DOHH2 (cell line): ENCODE measurements at regions not wholly inside any gene's neighbourhood (a gene's known extent, or its start where the extent isn't known, plus 50 kb on each side); places are given as distances from the start of the nearest gene placed in this dataset.
"Not testable (repeated sequence)": the region's sequence is repeated elsewhere in the genome, so short reads cannot be mapped to it uniquely, and the experiment has no call there.

Experiments
- H3F3A ChIP-seq: fragments of 200-600 bp; sonication (generic), shearing (Covaris generic); 2 replicates; pipeline ENCODE4 v1.6.0; 2016; ENCODE audit warnings: antibody characterized with exemption, mild to moderate bottlenecking; ENCODE audit not compliant: control insufficient read depth, insufficient read depth
- H3K27ac ChIP-seq: fragments of 200-600 bp; sonication (generic); 2 replicates; pipeline ENCODE4 v1.5.1; 2014; ENCODE audit warnings: low read depth, mild to moderate bottlenecking, low read length, moderate library complexity
- H3K27me3 ChIP-seq: fragments of 200-600 bp; sonication (generic); 2 replicates; pipeline ENCODE4 v1.6.1; 2014; ENCODE audit warnings: mild to moderate bottlenecking, low read length, mixed read lengths; ENCODE audit not compliant: control insufficient read depth
- H3K36me3 ChIP-seq: fragments of 200-600 bp; sonication (generic); 2 replicates; pipeline ENCODE4 v1.6.1; 2014; ENCODE audit warnings: mild to moderate bottlenecking, low read length, moderate library complexity, mixed read lengths; ENCODE audit not compliant: control insufficient read depth
- H3K4me1 ChIP-seq: fragments of 200-600 bp; sonication (generic); 2 replicates; pipeline ENCODE4 v1.6.1; 2014; ENCODE audit warnings: mild to moderate bottlenecking, low read length, mixed read lengths; ENCODE audit not compliant: control insufficient read depth
- H3K4me2 ChIP-seq: fragments of 200-600 bp; sonication (generic); 2 replicates; pipeline ENCODE4 v1.6.0; 2014; ENCODE audit warnings: mild to moderate bottlenecking, low read length, moderate library complexity
- H3K4me3 ChIP-seq: fragments of 200-600 bp; sonication (generic); 2 replicates; pipeline ENCODE4 v1.5.1; 2014; ENCODE audit warnings: mild to moderate bottlenecking, low read length, mixed read lengths
- H3K79me2 ChIP-seq: fragments of 200-600 bp; sonication (generic); 2 replicates; pipeline ENCODE4 v1.6.1; 2014; ENCODE audit warnings: mild to moderate bottlenecking, low read length, mixed read lengths; ENCODE audit not compliant: control insufficient read depth
- H3K9me2 ChIP-seq: fragments of 200-600 bp; sonication (generic); replicated peaks from 2 replicates; pipeline ENCODE4 v1.6.1; 2014; ENCODE audit warnings: mild to moderate bottlenecking, low read length, mixed read lengths; ENCODE audit not compliant: control insufficient read depth
- H3K9me3 ChIP-seq: fragments of 200-600 bp; sonication (generic); 2 replicates; pipeline ENCODE4 v1.6.1; 2014; ENCODE audit warnings: antibody characterized with exemption, low read length, mixed read lengths; ENCODE audit not compliant: control insufficient read depth, insufficient read depth
- H4K20me1 ChIP-seq: fragments of 200-600 bp; sonication (generic); 2 replicates; pipeline ENCODE4 v1.6.0; 2014; ENCODE audit warnings: low read depth, mild to moderate bottlenecking, antibody characterized with exemption, low read length, moderate library complexity; ENCODE audit not compliant: control insufficient read depth, insufficient read depth
- CTCF ChIP-seq: fragments of 200-600 bp; sonication (generic); IDR thresholded peaks from one replicate; pipeline ENCODE4 v1.5.1; 2014; ENCODE audit warnings: antibody characterized with exemption, mild to moderate bottlenecking, low read depth, low read length; ENCODE audit not compliant: poor library complexity, severe bottlenecking
- EZH2phosphoT487 ChIP-seq: fragments of 200-600 bp; sonication (generic); IDR thresholded peaks from 2 replicates; pipeline ENCODE4 v1.6.1; 2017; ENCODE audit warnings: borderline replicate concordance, mild to moderate bottlenecking, antibody characterized with exemption, low read length, moderate library complexity, mixed read lengths

- Histone ChIP-seq H3K27me3 (no peaks in the 10 kb centered on the region), H3K36me3 (no peaks in the 10 kb centered on the region), H3K4me2 (no peak overlapping the region), H3F3A (no peaks in the 10 kb centered on the region), H3K79me2 (no peaks in the 10 kb centered on the region), H3K9me2 (no peaks in the 10 kb centered on the region), H4K20me1 (no peaks in the 10 kb centered on the region), H3K9me3 (no peaks in the 10 kb centered on the region), H3K27ac (no peak overlapping the region), H3K4me1 (no peaks in the 10 kb centered on the region), H3K4me3 (no peak overlapping the region)
- no peak for TF ChIP-seq CTCF
- TF ChIP-seq EZH2phosphoT487, result no peak
Measured at GRCh38 chrX:130545796-130546195, 144.0 kb downstream of the RBMX2 start.

GRCh38 chrX:130549382-130549781 lies 147.6 kb downstream of the RBMX2 start:
- H3F3A ChIP-seq, H3K9me2 ChIP-seq, H3K4me3 ChIP-seq, H3K36me3 ChIP-seq, H4K20me1 ChIP-seq, H3K79me2 ChIP-seq, H3K27ac ChIP-seq, H3K4me1 ChIP-seq, H3K27me3 ChIP-seq, H3K4me2 ChIP-seq, H3K9me3 ChIP-seq: not testable (repeated sequence)

- no peaks in the 10 kb centered on the region for H3K9me3 ChIP-seq
- no peaks in the 10 kb centered on the region for H3K27me3 ChIP-seq
- H3K36me3 ChIP-seq, result no peaks in the 10 kb centered on the region
- no peaks in the 10 kb centered on the region for H4K20me1 ChIP-seq
- no peak overlapping the region for H3K27ac ChIP-seq
- H3F3A ChIP-seq, result no peaks in the 10 kb centered on the region
- TF ChIP-seq EZH2phosphoT487 (no peak), CTCF (no peak)
- no peak overlapping the region for H3K4me3 ChIP-seq
- H3K4me2 ChIP-seq, result no peak overlapping the region
- H3K9me2 ChIP-seq, result no peaks in the 10 kb centered on the region
- no peaks in the 10 kb centered on the region for H3K4me1 ChIP-seq
- no peaks in the 10 kb centered on the region for H3K79me2 ChIP-seq
Measured at GRCh38 chrX:130550351-130550750, 148.6 kb downstream of the RBMX2 start.

GRCh38 chrX:130552444-130553073 lies 150.8 kb downstream of the RBMX2 start:
- Histone ChIP-seq H3K4me3 (no peak overlapping the region), H3K9me2 (no peaks in the 10 kb centered on the region), H3K36me3 (no peaks in the 10 kb centered on the region), H3K79me2 (no peaks in the 10 kb centered on the region), H3K9me3 (no peaks in the 10 kb centered on the region), H3K4me2 (no peak overlapping the region), H3F3A (no peaks in the 10 kb centered on the region), H3K4me1 (no peaks in the 10 kb centered on the region), H4K20me1 (no peaks in the 10 kb centered on the region), H3K27ac (no peak overlapping the region), H3K27me3 (no peaks in the 10 kb centered on the region)
- TF ChIP-seq EZH2phosphoT487 (no peak), CTCF (no peak)
